ENCODE measurements at regions not wholly inside any gene's neighbourhood (a gene's known extent, or its start where the extent isn't known, plus 50 kb on each side); places are given as distances from the start of the nearest gene placed in this dataset.
"Not testable (repeated sequence)": the region's sequence is repeated elsewhere in the genome, so short reads cannot be mapped to it uniquely, and the experiment has no call there.

GRCh38 chr9:78406933-78407332 is 110.0 kb downstream of the PSAT1 start:
- H3K27ac ChIP-seq: no peak overlapping the region
- no peak for TF ChIP-seq CTCF (IDR thresholded peaks at IDR 0.05)
- no peak for DNase-seq (ENCODE audit: low spot score)
- H3K36me3 ChIP-seq: no peaks in the 10 kb centered on the region
- no peak overlapping the region for H3K4me3 ChIP-seq
- no peaks in the 10 kb centered on the region for H3K4me1 ChIP-seq
- H3K9me3 ChIP-seq: no peaks in the 10 kb centered on the region
- H3K27me3 ChIP-seq: no peaks in the 10 kb centered on the region

- no peaks in the 10 kb centered on the region for H3K4me1 ChIP-seq
- TF ChIP-seq CTCF (IDR thresholded peaks at IDR 0.05): no peak
- H3K9me3 ChIP-seq: no peaks in the 10 kb centered on the region
- H3K27me3 ChIP-seq: no peaks in the 10 kb centered on the region
- no peak overlapping the region for H3K4me3 ChIP-seq
- H3K27ac ChIP-seq: no peak overlapping the region
- no peak for DNase-seq (ENCODE audit: low spot score)
- H3K36me3 ChIP-seq: no peaks in the 10 kb centered on the region
Observed at GRCh38 chr9:78407636-78408312, 110.8 kb downstream of the PSAT1 start.

- Histone ChIP-seq H3K4me1 (no peaks in the 10 kb centered on the region), H3K9me3 (no peaks in the 10 kb centered on the region), H3K36me3 (no peaks in the 10 kb centered on the region), H3K4me3 (no peak overlapping the region), H3K27me3 (no peaks in the 10 kb centered on the region), H3K27ac (no peak overlapping the region)
- no peak for DNase-seq (ENCODE audit: low spot score)
- TF ChIP-seq CTCF (IDR thresholded peaks at IDR 0.05): no peak
Observed at GRCh38 chr9:78408388-78408787, 111.5 kb downstream of the PSAT1 start.

- H3K9me3 ChIP-seq; H3K36me3 ChIP-seq; H3K4me1 ChIP-seq; H3K27me3 ChIP-seq; DNase-seq (ENCODE audit: low spot score); H3K27ac ChIP-seq; H3K4me3 ChIP-seq: not testable (repeated sequence)
Observed at GRCh38 chr9:78409928-78410510, 113.1 kb downstream of the PSAT1 start.

GRCh38 chr9:78422309-78422708 is 125.4 kb downstream of the PSAT1 start:
- Histone ChIP-seq H3K9me3 (no peaks in the 10 kb centered on the region), H3K27ac (no peak overlapping the region), H3K4me1 (no peaks in the 10 kb centered on the region), H3K4me3 (no peak overlapping the region), H3K27me3 (no peaks in the 10 kb centered on the region), H3K36me3 (no peaks in the 10 kb centered on the region)
- TF ChIP-seq CTCF (IDR thresholded peaks at IDR 0.05): no peak
- no peak for DNase-seq (ENCODE audit: low spot score)

GRCh38 chr9:78424299-78424698 is 127.4 kb downstream of the PSAT1 start:
- Histone ChIP-seq H3K4me3 (no peak overlapping the region), H3K27me3 (no peaks in the 10 kb centered on the region), H3K36me3 (no peaks in the 10 kb centered on the region), H3K9me3 (peaks cover 0 to 2% of the 10 kb centered on the region in 2 donors), H3K4me1 (no peaks in the 10 kb centered on the region), H3K27ac (no peak overlapping the region)
- no peak for TF ChIP-seq CTCF (IDR thresholded peaks at IDR 0.05)
- DNase-seq (ENCODE audit: low spot score): no peak
